Natural killer cell treated with Interleukin-12 subunit alpha and Interleukin-12 subunit beta and Interleukin-15 and Interleukin-18, amount 100 ng/mL, for 72 hours (primary cell): ENCODE measurements at regions not wholly inside any gene's neighbourhood (a gene's known extent, or its start where the extent isn't known, plus 50 kb on each side); places are given as distances from the start of the nearest gene placed in this dataset.

Experiments used
- ATAC-seq, 2 donors: fragments of 150-1000 bp; cut with Tn5 transposase in 1 of 2; sonication (Bioruptor Pico), chemical (Tn5 transposase) in 1 of 2; 2 replicates each; pipeline ENCODE4 v1.10.0; 2021
- DNase-seq: peaks from one replicate; pipeline ENCODE4 v3.0.0; 2022; ENCODE audit warnings: low spot score
- H3K27ac Mint-ChIP-seq, 2 donors: 1 replicate in 1 of 2; 2 replicates in 1 of 2; pipeline ENCODE4 v1.8.0; 2022; ENCODE audit warnings: mixed read lengths in 2 of 2, mild to moderate bottlenecking in 1 of 2, moderate library complexity in 1 of 2
- H3K27me3 Mint-ChIP-seq, 2 donors: 1 replicate in 1 of 2; 2 replicates in 1 of 2; pipeline ENCODE4 v1.8.0; 2022; ENCODE audit warnings: mixed read lengths in 2 of 2
- H3K36me3 Mint-ChIP-seq: one replicate; pipeline ENCODE4 v1.8.0; 2022; ENCODE audit warnings: mixed read lengths
- H3K4me1 Mint-ChIP-seq, 2 donors: 1 replicate in 1 of 2; 2 replicates in 1 of 2; pipeline ENCODE4 v1.8.0; 2022; ENCODE audit warnings: low read depth in 2 of 2, mixed read lengths in 2 of 2, mild to moderate bottlenecking in 1 of 2
- H3K4me3 Mint-ChIP-seq: one replicate; pipeline ENCODE4 v1.8.0; 2022; ENCODE audit warnings: mixed read lengths
- H3K9me3 Mint-ChIP-seq: 2 replicates; pipeline ENCODE4 v1.8.0; 2022; ENCODE audit warnings: mixed read lengths

- Mint-ChIP-seq H3K4me3 (no peak overlapping the region), H3K27me3 (peaks cover 4 to 10% of the 10 kb centered on the region in 2 donors), H3K36me3 (no peaks in the 10 kb centered on the region), H3K4me1 (no peaks in the 10 kb centered on the region), H3K9me3 (no peaks in the 10 kb centered on the region), H3K27ac (no peak overlapping the region)
- no peak for DNase-seq
- ATAC-seq = no peak
These were observed 298.4 kb upstream of the IRX4 start for GRCh38 chr5:2181149-2181548.

- Mint-ChIP-seq H3K27me3 (peaks cover 4 to 10% of the 10 kb centered on the region in 2 donors), H3K36me3 (no peaks in the 10 kb centered on the region), H3K27ac (no peak overlapping the region), H3K4me3 (no peak overlapping the region), H3K9me3 (no peaks in the 10 kb centered on the region), H3K4me1 (no peaks in the 10 kb centered on the region)
- DNase-seq (no peak), ATAC-seq (no peak)
These were observed 297.7 kb upstream of the IRX4 start for GRCh38 chr5:2180456-2180855.

- Mint-ChIP-seq H3K27me3 (peaks cover 4 to 10% of the 10 kb centered on the region in 2 donors), H3K27ac (no peak overlapping the region), H3K4me3 (no peak overlapping the region), H3K9me3 (no peaks in the 10 kb centered on the region), H3K4me1 (no peaks in the 10 kb centered on the region), H3K36me3 (no peaks in the 10 kb centered on the region)
- DNase-seq = no peak
- ATAC-seq = no peak
These were observed 297.1 kb upstream of the IRX4 start for GRCh38 chr5:2179861-2180260.

- peak; percentile 3 to 55 for ATAC-seq
- H3K4me1 Mint-ChIP-seq = no peaks in the 10 kb centered on the region
- H3K9me3 Mint-ChIP-seq = no peaks in the 10 kb centered on the region
- H3K4me3 Mint-ChIP-seq = no peak overlapping the region
- H3K27ac Mint-ChIP-seq = no peak overlapping the region
- H3K36me3 Mint-ChIP-seq = no peaks in the 10 kb centered on the region
- peaks cover 4 to 5% of the 10 kb centered on the region in 2 donors for H3K27me3 Mint-ChIP-seq
- DNase-seq = peak; percentile 60
These were observed 295.8 kb upstream of the IRX4 start for GRCh38 chr5:2178528-2178927.

- H3K36me3 Mint-ChIP-seq = no peaks in the 10 kb centered on the region
- H3K9me3 Mint-ChIP-seq = no peaks in the 10 kb centered on the region
- peak; percentile 34 to 48 for ATAC-seq
- peaks cover 7% of the 10 kb centered on the region in 2 donors for H3K27me3 Mint-ChIP-seq
- no peak overlapping the region for H3K4me3 Mint-ChIP-seq
- no peaks in the 10 kb centered on the region for H3K4me1 Mint-ChIP-seq
- DNase-seq = peak; percentile 56
- no peak overlapping the region for H3K27ac Mint-ChIP-seq
These were observed 295.3 kb upstream of the IRX4 start for GRCh38 chr5:2178071-2178477.

GRCh38 chr5:2177244-2177643 lies 294.5 kb upstream of the IRX4 start:
- Mint-ChIP-seq H3K27ac (no peak overlapping the region), H3K4me1 (no peaks in the 10 kb centered on the region), H3K27me3 (peaks cover 5 to 7% of the 10 kb centered on the region in 2 donors), H3K36me3 (no peaks in the 10 kb centered on the region), H3K4me3 (no peak overlapping the region), H3K9me3 (no peaks in the 10 kb centered on the region)
- ATAC-seq = no peak
- DNase-seq = peak; percentile 54

GRCh38 chr5:2176581-2176980 lies 293.9 kb upstream of the IRX4 start:
- no peak for ATAC-seq

GRCh38 chr5:2175842-2176404 lies 293.2 kb upstream of the IRX4 start:
- no peaks in the 10 kb centered on the region for H3K9me3 Mint-ChIP-seq
- H3K27me3 Mint-ChIP-seq = peaks cover 7 to 9% of the 10 kb centered on the region in 2 donors
- H3K4me3 Mint-ChIP-seq = no peak overlapping the region
- no peaks in the 10 kb centered on the region for H3K36me3 Mint-ChIP-seq
- ATAC-seq (no peak), DNase-seq (peak; percentile 58)
- H3K4me1 Mint-ChIP-seq = no peaks in the 10 kb centered on the region
- H3K27ac Mint-ChIP-seq = no peak overlapping the region

More at GRCh38 chr5:2176581-2176980, 293.9 kb upstream of the IRX4 start:
- Mint-ChIP-seq H3K27me3 (peaks cover 7 to 8% of the 10 kb centered on the region in 2 donors), H3K27ac (no peak overlapping the region), H3K4me1 (no peaks in the 10 kb centered on the region), H3K36me3 (no peaks in the 10 kb centered on the region), H3K4me3 (no peak overlapping the region), H3K9me3 (no peaks in the 10 kb centered on the region)
- peak; percentile 5 for DNase-seq

- H3K27ac Mint-ChIP-seq = no peak overlapping the region
- no peaks in the 10 kb centered on the region for H3K4me1 Mint-ChIP-seq
- DNase-seq (peak; percentile 25), ATAC-seq (no peak)
- H3K4me3 Mint-ChIP-seq = no peak overlapping the region
- no peaks in the 10 kb centered on the region for H3K9me3 Mint-ChIP-seq
- peaks cover 7 to 14% of the 10 kb centered on the region in 2 donors for H3K27me3 Mint-ChIP-seq
- no peaks in the 10 kb centered on the region for H3K36me3 Mint-ChIP-seq
These were observed 292.3 kb upstream of the IRX4 start for GRCh38 chr5:2175041-2175440.

- peaks cover 7 to 14% of the 10 kb centered on the region in 2 donors for H3K27me3 Mint-ChIP-seq
- no peaks in the 10 kb centered on the region for H3K9me3 Mint-ChIP-seq
- H3K4me1 Mint-ChIP-seq = no peaks in the 10 kb centered on the region
- DNase-seq (no peak), ATAC-seq (no peak)
- H3K36me3 Mint-ChIP-seq = no peaks in the 10 kb centered on the region
- no peak overlapping the region for H3K4me3 Mint-ChIP-seq
- H3K27ac Mint-ChIP-seq = no peak overlapping the region
These were observed 291.8 kb upstream of the IRX4 start for GRCh38 chr5:2174538-2174937.

- no peak overlapping the region for H3K4me3 Mint-ChIP-seq
- H3K9me3 Mint-ChIP-seq = no peaks in the 10 kb centered on the region
- DNase-seq (no peak), ATAC-seq (no peak)
- H3K36me3 Mint-ChIP-seq = no peaks in the 10 kb centered on the region
- H3K27ac Mint-ChIP-seq = no peak overlapping the region
- no peaks in the 10 kb centered on the region for H3K4me1 Mint-ChIP-seq
- peaks cover 7 to 14% of the 10 kb centered on the region in 2 donors for H3K27me3 Mint-ChIP-seq
These were observed 290.6 kb upstream of the IRX4 start for GRCh38 chr5:2173151-2173834.

- Mint-ChIP-seq H3K9me3 (no peaks in the 10 kb centered on the region), H3K4me1 (no peaks in the 10 kb centered on the region), H3K4me3 (no peak overlapping the region), H3K36me3 (no peaks in the 10 kb centered on the region), H3K27me3 (peaks cover 7 to 14% of the 10 kb centered on the region in 2 donors), H3K27ac (no peak overlapping the region)
- peak in 1 of 2 donors; percentile 5 for ATAC-seq
- no peak for DNase-seq
These were observed 289.7 kb upstream of the IRX4 start for GRCh38 chr5:2172471-2172870.

GRCh38 chr5:2170761-2171160 lies 288.0 kb upstream of the IRX4 start:
- Mint-ChIP-seq H3K36me3 (no peaks in the 10 kb centered on the region), H3K4me3 (no peak overlapping the region), H3K27ac (no peak overlapping the region), H3K4me1 (no peaks in the 10 kb centered on the region), H3K27me3 (peaks cover 7 to 14% of the 10 kb centered on the region in 2 donors), H3K9me3 (no peaks in the 10 kb centered on the region)
- ATAC-seq = no peak
- DNase-seq = peak; percentile 29

GRCh38 chr5:2169850-2170760 lies 287.4 kb upstream of the IRX4 start:
- peak; percentile 51 for DNase-seq
- Mint-ChIP-seq H3K4me3 (no peak overlapping the region), H3K36me3 (no peaks in the 10 kb centered on the region), H3K4me1 (no peaks in the 10 kb centered on the region), H3K27me3 (peaks cover 7 to 14% of the 10 kb centered on the region in 2 donors), H3K27ac (no peak overlapping the region), H3K9me3 (no peaks in the 10 kb centered on the region)
- ATAC-seq = peak in 1 of 2 donors; percentile 51
